Hematopoietic multipotent progenitor cell treated with erythropoietin and hydrocortisone succinate and interleukin-3 and kit ligand, for 17 days (in vitro differentiated cells): ENCODE measurements at regions not wholly inside any gene's neighbourhood (a gene's known extent, or its start where the extent isn't known, plus 50 kb on each side); places are given as distances from the start of the nearest gene placed in this dataset.

Source experiments
- DNase-seq: peaks from one replicate; pipeline ENCODE4 v3.0.0-alpha.2; 2015; ENCODE audit warnings: low spot score

DNA sequence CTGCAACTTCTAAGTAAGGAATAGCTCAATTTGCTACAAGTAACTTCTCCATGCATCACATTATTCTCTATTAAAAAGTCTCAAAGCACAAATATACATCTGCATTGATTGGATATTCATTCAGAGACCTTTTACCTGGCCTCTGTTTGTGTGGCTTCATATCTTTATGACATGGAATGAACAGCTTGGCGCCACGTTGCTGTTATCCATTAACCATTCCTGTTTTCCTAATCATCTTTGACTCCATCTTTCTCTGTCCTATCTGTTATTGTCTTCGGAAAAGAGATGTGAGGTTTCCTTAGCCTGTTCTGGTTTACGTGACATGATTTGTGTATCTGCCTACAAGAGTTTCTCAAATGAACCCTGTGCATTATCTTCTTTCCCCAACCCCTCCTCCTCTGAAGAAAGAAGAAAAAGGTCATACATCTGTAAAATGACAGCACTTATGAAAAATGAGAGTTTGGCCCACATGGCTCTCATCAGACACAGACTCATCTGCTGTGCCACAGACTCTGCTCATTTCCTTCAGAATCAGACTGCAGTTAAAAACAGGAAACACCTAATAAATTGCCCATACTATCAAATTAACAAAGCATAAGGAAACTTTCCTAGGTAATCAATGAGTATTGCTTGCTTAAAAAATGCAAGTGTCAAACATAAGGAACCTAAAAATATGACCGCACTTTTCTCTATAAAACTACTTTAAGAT, 347.6 kb upstream of the FAM241A start:
- DNase-seq: no peak

DNA sequence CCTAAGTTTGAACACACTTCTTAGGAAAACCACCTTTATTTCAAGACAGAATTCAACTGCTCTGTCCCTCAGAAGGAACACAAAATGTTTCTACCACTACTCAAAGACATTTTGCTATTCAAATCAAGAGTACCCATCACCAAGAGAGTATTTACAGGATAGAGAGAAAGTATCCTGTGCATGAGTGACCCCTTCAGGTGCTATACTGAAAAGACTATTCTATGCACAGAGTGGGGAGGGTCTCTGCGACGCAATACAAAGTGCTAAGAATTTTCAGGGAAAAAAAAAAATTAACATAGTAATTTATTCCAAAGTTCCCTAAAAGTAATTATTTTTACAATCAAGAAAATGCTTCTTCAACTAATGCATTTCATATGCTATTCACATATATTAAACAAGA, 346.4 kb upstream of the FAM241A start:
- no peak for DNase-seq

DNA sequence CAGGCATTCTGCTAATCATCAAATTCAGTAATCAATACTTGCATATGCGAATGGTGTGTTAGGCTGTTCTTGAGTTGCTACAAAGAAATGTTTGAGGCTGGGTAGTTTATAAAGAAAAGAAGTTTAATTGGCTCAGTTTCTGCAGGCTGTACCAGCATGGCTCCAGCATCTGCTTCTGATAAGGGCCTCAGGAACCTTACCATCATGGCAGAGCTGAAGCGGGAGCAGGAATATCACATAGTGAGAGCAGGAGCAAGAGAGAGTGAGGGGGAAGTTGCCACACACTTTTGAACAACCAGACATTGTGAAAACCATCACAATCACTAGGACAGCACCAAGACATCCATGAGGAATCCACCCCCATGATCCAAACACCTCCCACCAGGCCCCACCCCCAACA, 344.7 kb upstream of the FAM241A start:
- no peak for DNase-seq

DNA sequence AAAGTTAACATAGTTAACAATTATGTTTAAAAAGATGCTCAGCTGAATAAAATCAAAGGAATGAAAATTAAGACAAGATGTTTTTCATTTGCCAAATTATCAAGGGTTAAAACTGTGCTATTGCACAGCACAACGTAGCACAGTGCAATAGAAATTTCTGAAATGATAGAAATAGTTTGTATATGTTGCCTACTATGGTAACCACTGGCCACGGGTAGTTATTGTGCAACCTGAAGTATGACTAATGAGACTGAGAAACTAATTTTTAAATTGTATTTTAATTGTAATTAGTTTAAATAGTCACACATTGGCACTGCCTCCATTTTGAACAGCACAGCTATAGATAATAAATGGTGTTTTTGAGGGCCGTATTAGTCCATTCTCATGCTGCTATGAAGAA, 343.1 kb upstream of the FAM241A start:
- DNase-seq: no peak

DNA sequence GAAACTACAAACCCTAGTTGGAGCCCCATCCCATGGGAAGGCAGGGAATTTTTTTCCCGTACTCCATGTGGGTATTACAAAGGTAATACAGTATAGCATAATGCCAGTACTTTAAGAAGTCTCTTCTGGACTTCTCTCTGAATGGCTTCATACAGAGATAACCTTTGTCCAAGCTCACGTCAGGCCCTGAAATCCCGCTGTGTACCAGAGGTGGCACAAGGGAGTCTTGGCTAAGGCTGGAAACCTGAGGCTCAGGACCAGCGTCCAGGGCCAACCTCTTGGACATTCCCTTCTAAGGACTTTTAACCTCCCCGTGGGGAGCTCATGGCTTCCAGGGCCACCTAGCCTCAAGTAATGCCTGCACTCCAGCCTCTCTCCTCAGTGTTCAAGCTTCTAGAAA, 338.9 kb upstream of the FAM241A start:
- DNase-seq: no peak

DNA sequence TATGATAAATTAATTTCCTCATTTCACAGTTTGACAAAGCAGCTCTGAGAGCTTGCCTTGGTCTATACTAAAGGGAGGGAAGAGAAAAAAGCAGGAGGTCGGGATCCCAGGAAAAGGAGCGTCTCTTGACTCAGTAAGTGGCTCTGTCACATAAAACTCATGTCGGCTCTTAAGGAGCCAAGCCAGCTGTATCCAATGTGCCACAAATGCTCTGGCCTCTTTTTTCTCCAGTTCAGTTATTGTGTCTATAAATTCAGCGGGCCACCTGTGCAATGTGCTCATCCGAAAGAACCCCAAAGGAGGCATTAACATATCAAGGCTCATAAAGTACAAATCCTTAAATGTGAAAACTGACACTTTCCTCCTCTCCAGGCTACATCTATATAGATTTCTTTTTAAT, 337.7 kb upstream of the FAM241A start:
- DNase-seq: no peak

DNA sequence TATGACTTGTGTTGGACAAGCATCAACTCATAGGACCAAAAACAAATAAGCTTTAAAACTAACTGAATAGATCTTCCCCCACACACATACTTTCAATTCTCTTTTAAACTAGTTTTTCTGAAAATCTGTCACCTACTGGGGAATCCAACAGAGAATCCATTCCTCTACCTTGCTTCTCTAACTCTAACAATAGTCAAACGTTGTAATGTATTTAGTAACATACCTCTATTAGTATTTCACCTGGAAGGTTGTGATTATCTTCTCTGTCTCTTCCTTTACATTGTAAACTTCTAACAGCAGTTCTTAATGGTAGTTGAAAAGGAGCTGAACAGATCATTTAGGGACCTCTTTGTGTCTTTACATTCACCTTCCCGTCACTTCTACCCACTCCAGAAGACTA, 337.1 kb upstream of the FAM241A start:
- no peak for DNase-seq

DNA sequence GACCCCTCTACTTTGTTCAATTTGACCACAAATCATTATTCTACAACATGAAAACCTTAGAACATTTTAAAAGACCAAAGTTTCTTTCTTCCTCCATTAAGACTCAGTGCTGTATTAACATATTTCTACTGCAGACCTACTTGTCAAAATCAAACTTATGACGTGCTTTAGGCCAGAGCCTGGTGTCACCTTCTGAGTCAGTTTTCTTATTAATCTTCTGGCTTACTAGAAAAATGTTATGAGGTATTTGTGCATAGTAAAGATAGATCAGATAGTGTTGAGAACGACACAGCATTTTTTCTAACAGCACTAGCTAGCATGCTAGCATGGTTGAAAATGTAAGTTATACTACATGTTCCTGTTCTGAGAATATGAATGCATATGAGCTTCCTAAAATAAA, 333.6 kb upstream of the FAM241A start:
- no peak for DNase-seq

DNA sequence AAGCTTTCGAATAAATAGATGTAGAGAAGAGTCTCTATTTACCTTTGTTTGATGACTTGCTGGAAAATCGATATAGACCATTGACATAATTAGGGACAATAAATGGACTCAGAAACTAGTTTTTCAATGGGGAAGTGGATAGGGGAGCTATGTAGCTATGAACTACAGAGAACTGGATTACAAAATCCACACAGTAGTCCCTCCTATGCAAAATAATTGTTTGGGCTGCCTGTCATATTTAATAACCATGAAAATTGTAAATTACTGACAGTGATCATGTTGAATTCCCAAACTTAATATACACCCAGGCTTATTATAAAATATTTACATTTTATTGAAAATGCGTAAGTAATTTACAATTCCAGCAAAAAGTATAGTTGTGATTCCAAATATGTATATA, 333.1 kb upstream of the FAM241A start:
- DNase-seq: no peak

DNA sequence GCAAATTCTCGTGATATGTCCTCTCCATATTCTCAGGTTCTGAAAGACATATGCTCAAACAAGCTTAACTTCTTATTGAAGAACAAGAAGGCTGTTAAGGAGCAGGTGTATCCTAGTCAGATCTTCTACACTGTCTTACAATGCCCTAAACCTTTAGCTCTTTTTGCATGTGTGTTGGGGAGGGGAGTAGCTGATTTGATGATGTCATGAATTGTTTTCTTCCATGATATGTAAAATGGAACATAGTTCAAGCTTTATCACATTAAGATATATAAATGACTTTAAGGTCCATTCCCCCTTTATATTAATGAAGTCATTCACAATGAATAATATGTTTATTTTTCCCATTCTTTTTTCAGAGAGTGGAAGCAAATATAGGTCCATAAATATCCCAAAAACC, 332.5 kb upstream of the FAM241A start:
- no peak for DNase-seq

DNA sequence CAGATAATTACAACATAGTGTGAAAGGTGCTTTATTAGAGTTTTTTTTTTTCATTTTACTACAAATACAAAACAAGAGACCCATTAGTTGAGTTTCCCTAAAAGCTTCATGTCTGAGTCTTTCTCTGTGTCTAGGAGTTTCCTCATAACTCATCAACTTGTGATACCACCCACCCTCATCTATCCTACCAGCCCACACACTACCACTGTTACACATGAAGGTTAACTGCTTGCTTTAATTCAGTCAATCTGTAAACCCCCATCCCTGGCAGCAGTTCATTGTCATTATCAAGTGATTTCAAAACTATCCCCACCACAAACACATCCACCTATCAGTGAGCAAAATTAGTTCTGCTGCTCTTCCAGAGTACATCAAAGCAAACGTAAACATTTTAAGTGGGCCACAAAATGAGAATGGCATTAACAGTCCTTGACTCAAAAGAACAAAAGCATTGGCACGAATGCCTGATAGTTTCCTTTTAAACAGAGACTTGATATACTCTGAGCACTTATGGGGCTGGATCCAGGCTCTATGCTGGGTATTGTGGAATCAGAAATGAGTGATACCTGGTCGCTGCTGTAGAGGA, 331.6 kb upstream of the FAM241A start:
- DNase-seq: no peak

DNA sequence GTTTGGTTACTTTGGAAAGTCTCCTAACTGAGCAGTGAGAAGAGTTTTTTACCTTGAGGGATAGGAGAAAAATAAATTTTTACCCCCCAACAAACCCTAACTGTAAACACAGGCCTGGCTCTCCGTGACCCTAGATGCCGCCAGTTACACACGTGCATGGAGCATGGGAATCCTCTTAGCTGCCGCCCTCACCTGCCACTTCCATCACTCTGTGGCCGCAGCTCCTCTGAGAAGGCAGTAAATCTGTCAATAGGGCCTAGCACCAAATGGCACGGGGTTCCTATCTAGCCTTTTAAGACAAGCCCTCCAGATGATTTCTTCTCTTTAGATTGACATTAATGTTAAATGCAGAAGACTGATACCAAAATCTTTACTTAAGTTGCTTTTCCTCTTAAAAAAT, 330.3 kb upstream of the FAM241A start:
- DNase-seq: no peak

DNA sequence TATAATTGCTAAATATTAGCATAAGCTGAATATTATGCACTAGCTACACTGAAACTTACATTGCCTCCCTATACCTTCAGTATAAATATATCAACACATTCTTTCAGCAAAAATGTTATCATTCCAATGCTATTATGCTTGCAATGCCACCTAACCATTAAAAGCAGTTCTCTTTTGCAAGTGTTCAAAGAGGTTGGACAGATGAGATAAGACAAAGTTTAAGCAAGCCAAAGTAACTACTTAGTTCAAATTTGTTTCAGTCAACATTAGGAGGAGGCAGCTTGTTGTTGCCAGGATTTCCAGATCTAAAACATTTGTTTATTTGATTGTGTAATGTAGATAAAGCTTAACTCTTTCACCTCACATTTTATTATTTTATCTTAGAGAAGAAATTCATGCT, 323.9 kb upstream of the FAM241A start:
- DNase-seq: no peak

DNA sequence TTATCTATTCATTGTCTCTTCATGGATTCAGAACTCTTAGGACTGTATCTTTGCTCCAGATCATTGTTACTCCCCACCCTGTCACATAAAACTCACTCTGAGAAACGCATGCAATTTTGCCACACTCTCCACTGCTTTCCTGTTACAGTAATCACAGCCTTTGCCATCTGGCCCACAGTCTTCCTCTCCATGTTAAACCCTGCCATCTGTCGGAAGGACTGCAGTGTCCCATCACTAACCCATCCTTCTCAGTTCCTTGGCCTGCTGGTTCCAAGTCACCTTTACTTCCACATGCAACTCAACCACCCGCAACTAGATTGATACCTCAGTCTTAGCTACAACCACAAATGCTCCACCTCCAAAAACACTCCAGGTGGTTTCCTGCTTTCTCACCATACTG, 308.7 kb upstream of the FAM241A start:
- DNase-seq: no peak

DNA sequence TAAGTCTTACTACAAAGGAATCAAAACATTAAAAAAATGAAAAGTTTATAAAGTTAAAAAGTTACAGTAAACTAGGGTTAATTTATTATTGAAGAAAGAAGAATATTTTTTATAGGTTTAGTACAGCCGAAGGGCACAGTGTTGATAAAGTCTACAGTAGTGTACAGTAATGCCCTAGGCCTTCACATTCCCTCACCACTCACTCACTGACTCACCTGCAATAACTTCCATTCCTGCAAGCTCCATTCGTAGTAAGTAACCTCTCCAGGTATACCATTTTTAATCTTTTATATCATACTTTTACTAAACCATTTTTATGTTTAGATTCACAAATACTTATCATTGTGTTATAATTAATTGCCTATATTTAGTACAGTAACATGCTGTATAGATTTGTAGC, 307.5 kb upstream of the FAM241A start:
- DNase-seq: no peak

DNA sequence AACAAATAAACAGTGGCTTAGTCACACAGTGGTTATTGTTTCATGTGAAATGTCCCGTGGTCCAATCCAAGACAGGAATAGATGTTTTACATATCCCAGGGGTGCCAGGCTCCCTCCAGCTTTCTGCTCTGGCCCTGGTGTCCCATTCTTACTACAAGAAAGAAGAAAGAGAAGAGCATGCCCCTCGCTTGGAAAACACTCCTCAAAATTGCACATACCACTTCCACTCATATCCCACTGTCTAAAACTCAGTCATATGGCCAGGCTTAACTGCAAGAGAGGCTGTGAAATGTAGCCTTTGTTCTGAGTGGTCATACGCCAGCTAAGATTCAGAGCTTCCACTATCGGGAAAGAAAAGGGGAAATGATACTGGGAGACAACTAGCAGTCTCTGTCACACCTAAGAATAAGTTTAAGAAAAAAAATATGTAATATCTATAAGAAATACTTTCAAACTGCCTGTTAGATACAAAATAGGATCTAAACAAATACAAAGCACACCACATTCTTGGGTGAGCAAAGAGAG, 306.8 kb upstream of the FAM241A start:
- no peak for DNase-seq

DNA sequence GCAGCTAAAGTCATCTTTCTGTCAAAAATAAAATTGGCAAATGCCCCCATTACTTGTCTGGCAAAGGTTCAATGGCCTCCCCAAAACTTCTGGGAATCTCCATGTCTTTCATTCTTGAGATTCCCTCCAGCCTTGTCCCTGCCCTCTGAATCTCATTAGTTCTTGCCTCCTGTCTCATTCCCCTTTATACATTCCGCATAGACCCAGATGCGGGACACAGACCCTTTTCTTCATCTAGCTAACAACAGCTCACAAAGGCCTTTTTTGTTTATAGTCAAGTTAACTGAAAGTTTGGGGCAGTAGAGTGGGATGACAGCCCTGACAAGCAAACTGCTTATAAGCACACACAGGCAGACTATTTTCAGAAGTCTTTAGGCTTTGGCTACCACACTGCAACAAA, 306.1 kb upstream of the FAM241A start:
- no peak for DNase-seq

DNA sequence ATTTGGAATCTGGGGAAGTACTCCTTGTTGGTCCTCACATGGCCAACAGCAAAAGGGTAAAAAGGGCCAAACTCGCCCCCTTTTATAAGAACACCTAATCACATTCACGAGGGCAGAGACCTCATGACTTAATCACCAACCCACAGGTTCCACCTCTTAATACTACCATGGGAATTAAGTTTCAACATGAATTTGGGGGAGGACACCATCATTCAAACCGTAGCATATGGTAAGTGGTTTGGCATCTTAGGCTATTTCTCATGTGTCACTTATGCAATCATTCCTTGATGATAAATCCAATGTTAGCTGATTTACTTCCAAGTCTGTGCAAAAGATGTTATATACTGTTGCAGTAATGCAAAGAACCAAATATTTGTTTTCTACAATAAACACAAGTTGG, 302.9 kb upstream of the FAM241A start:
- DNase-seq: no peak

DNA sequence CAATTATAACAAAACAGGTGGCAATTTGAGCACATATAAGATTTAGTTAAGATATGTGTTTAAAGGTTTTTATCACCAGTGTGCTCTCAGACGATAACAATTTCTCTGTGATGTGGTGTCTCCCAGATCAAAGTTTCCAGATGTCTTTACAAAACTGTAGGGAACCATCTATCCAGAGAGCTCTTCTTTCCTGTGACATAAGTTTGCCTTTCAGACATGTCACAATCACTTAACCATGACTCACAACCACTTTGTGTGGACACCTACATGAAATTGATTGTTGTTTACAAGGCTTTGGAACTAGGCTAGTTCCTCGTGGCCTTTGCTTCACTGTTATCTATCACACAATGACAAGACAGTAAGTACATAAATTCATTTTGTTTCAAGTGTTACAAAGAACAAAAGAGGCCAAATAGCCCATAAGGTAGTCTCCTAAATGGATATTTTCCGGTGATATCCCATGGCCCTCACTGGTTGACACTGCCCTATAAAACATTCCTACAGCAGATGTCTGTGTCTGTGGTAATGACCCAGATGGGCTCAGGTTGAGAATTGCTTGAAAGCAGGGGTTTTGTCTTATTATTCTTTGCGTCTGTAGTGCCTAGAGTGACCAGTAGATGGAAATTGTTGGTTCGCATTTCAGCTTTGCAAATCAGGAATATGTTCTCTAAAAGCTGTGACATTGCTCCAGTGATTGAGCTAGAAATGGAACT, 297.8 kb upstream of the FAM241A start:
- no peak for DNase-seq

DNA sequence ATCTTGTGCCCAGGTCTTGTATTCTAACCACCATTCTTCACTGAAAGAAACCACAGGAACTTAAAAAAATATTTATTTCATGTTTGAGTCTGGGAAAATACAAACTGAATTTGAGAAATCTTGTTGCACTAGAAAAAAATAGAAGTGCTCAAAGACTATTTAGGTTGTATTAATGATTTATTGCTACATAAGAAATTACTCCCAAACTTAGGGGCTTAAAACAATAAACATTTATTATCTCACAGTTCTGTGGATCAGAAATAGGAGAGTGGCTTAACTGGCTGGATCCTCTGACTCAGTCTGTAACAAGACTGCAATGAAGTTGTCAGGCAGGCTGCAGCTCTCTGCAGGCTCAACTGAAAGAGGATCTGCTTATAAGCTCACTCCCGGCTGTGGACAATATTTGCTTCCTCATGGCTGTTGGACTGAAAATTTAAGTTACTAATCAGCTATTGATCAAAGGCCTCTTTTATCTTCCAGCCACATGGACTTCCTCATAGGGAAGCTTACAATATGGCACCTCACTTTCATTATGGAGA, 295.4 kb upstream of the FAM241A start:
- no peak for DNase-seq

DNA sequence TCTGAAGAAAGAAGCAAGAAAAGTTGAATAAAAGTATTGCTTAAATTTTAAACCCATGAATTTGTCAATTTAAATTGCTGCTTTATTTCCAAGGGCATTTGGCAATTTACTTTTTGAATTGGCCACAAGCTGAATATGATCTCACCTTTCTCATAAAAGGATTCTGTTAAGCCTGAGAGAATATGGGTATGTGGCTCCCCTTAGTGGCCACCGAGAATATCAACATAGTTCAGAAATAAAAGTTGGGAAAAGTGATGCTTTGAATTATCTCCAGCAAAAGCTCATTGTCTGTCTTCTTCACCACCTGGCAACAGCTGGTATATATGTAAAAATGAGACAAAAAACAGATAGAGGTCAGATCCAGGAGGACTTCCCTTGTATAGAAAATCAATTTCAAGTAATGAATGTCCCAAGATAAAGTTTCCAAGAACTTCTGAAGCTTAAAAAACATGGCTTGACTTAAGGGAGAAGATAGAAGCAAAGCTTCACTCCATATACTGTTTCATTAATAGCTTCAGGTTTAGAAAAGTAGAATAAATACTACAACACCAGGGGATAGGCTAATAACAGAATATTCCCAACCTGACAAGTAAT, 290.7 kb upstream of the FAM241A start:
- DNase-seq: no peak

DNA sequence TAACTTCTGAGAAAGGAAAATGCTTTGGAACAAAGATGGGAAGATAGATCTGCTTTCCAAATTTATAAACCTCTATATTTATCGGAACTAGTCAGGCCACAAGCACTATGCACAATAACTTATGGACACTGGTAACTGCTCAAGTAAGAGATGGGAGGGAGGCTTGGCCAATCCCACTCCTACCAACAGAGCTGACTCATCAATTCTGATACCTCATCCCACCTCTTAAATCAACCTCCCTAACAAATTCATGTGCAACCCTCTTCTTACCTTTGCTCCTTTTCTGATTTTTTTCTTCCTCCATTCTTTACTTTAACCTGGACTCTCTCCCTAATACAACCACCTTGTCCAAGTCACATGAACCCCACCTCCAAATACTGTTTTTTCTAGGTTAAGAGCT, 289.9 kb upstream of the FAM241A start:
- no peak for DNase-seq

DNA sequence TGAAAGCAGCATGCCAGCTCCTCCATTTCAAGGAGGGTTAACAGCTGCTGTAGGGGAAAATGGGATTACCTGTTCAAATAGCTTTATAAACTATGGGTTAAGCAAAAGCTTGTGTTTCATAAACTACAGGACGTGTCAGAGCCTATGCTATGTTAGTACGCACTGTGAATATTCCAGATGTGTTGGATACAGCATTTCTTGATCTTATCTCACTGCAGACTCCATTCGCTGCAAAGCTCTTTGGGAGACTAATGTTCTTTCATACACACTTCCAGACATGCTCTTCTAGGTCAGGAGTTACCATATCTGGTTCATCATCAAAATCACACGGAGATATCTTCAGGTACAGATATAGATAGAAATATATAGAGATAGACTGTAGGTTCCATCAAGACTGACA, 281.2 kb upstream of the FAM241A start:
- DNase-seq: no peak
